Type B pancreatic cell (in vitro differentiated cells): ENCODE measurements at regions not wholly inside any gene's neighbourhood (a gene's known extent, or its start where the extent isn't known, plus 50 kb on each side); places are given as distances from the start of the nearest gene placed in this dataset.

Source experiments
- DNase-seq: peaks from one replicate; pipeline ENCODE4 v3.0.0; 2021; ENCODE audit warnings: mixed read lengths; ENCODE audit not compliant: unreplicated experiment; ENCODE audit errors: extremely low spot score
- H3K27ac Mint-ChIP-seq: 2 replicates; pipeline ENCODE4 v1.8.0; 2021; ENCODE audit warnings: mild to moderate bottlenecking, mixed read lengths
- H3K27me3 Mint-ChIP-seq: 2 replicates; pipeline ENCODE4 v1.8.0; 2021; ENCODE audit warnings: mixed read lengths
- H3K36me3 Mint-ChIP-seq: 2 replicates; pipeline ENCODE4 v1.8.0; 2021; ENCODE audit warnings: mixed read lengths
- H3K4me1 Mint-ChIP-seq: one replicate; pipeline ENCODE4 v1.8.0; 2021; ENCODE audit warnings: mixed read lengths; ENCODE audit not compliant: unreplicated experiment
- H3K4me3 Mint-ChIP-seq: 2 replicates; pipeline ENCODE4 v1.8.0; 2021; ENCODE audit warnings: mild to moderate bottlenecking, mixed read lengths
- H3K9me3 Mint-ChIP-seq: 2 replicates; pipeline ENCODE4 v1.8.0; 2021; ENCODE audit warnings: mixed read lengths
- CTCF ChIP-seq: fragments of 200-600 bp; sonication (generic); conservative IDR thresholded peaks from 2 replicates; pipeline ENCODE4 v1.5.0; 2021; ENCODE audit warnings: antibody characterized with exemption, mild to moderate bottlenecking

- H3K4me1 Mint-ChIP-seq, result no peaks in the 10 kb centered on the region
- H3K27ac Mint-ChIP-seq, result no peak overlapping the region
- H3K4me3 Mint-ChIP-seq, result no peak overlapping the region
- H3K27me3 Mint-ChIP-seq, result no peaks in the 10 kb centered on the region
- no peak for DNase-seq
- no peak for TF ChIP-seq CTCF
- H3K9me3 Mint-ChIP-seq, result peaks cover 19% of the 10 kb centered on the region
- H3K36me3 Mint-ChIP-seq, result no peaks in the 10 kb centered on the region
Observed at GRCh38 chr5:116970318-116970717, 395.7 kb upstream of the SEMA6A start.

- no peaks in the 10 kb centered on the region for H3K27me3 Mint-ChIP-seq
Observed at GRCh38 chr5:116964438-116964837, 389.8 kb upstream of the SEMA6A start.

GRCh38 chr5:116961021-116961420 lies 386.4 kb upstream of the SEMA6A start:
- Mint-ChIP-seq H3K4me1 (no peaks in the 10 kb centered on the region), H3K36me3 (no peaks in the 10 kb centered on the region), H3K27ac (no peak overlapping the region), H3K4me3 (no peak overlapping the region), H3K27me3 (no peaks in the 10 kb centered on the region), H3K9me3 (no peaks in the 10 kb centered on the region)
- no peak for TF ChIP-seq CTCF
- no peak for DNase-seq

More at GRCh38 chr5:116964438-116964837, 389.8 kb upstream of the SEMA6A start:
- H3K4me1 Mint-ChIP-seq, result no peaks in the 10 kb centered on the region
- no peak overlapping the region for H3K4me3 Mint-ChIP-seq
- H3K27ac Mint-ChIP-seq, result no peak overlapping the region
- no peaks in the 10 kb centered on the region for H3K36me3 Mint-ChIP-seq
- TF ChIP-seq CTCF, result no peak
- H3K9me3 Mint-ChIP-seq, result peaks cover 19% of the 10 kb centered on the region
- DNase-seq, result no peak

- no peak for TF ChIP-seq CTCF
- H3K27ac Mint-ChIP-seq, result no peak overlapping the region
- no peaks in the 10 kb centered on the region for H3K9me3 Mint-ChIP-seq
- H3K4me3 Mint-ChIP-seq, result no peak overlapping the region
- H3K36me3 Mint-ChIP-seq, result no peaks in the 10 kb centered on the region
- no peak for DNase-seq
- H3K4me1 Mint-ChIP-seq, result no peaks in the 10 kb centered on the region
- no peaks in the 10 kb centered on the region for H3K27me3 Mint-ChIP-seq
Observed at GRCh38 chr5:116959843-116960242, 385.2 kb upstream of the SEMA6A start.

- H3K27ac Mint-ChIP-seq, result no peak overlapping the region
Observed at GRCh38 chr5:116953251-116953930, 378.8 kb upstream of the SEMA6A start.

More at GRCh38 chr5:116953251-116953930, 378.8 kb upstream of the SEMA6A start:
- H3K9me3 Mint-ChIP-seq, result peaks cover 1% of the 10 kb centered on the region
- no peaks in the 10 kb centered on the region for H3K27me3 Mint-ChIP-seq
- TF ChIP-seq CTCF, result no peak
- no peak overlapping the region for H3K4me3 Mint-ChIP-seq
- no peaks in the 10 kb centered on the region for H3K4me1 Mint-ChIP-seq
- no peaks in the 10 kb centered on the region for H3K36me3 Mint-ChIP-seq
- no peak for DNase-seq
